ENCODE measurements at regions not wholly inside any gene's neighbourhood (a gene's known extent, or its start where the extent isn't known, plus 50 kb on each side); places are given as distances from the start of the nearest gene placed in this dataset.

- intact Hi-C loops (cut with DNase I; ENCODE audit: low total_unique reads) = no loop called here
Measured at GRCh38 chr10:25694206-25694933, 239.7 kb upstream of the MYO3A start.

DNA sequence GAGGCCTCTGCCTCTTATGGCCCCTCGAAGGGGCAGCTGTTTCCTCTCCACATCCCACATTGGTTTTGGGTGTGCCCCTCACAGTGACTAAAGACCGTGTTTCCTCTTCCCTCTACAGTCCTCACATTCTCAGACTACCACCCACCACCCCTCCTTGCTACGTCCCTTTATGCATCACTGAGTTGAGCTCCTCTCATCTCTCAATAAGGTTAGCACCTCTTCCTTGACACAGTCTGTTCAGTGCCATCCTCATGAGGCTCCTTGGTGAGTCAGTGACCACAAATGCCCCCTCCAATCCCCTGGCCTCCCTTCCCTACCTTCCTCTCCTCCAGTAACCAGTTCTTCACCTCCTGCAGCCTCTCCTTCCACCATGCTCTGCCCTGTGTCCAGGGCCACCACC is 239.1 kb upstream of the MYO3A start:
- no peaks in the 10 kb centered on the region for H3K9me3 ChIP-seq
- no peaks in the 10 kb centered on the region for H3K4me1 ChIP-seq
- no peak for DNase-seq
- H3K27me3 ChIP-seq = no peaks in the 10 kb centered on the region
- TF ChIP-seq, protein P1, sequence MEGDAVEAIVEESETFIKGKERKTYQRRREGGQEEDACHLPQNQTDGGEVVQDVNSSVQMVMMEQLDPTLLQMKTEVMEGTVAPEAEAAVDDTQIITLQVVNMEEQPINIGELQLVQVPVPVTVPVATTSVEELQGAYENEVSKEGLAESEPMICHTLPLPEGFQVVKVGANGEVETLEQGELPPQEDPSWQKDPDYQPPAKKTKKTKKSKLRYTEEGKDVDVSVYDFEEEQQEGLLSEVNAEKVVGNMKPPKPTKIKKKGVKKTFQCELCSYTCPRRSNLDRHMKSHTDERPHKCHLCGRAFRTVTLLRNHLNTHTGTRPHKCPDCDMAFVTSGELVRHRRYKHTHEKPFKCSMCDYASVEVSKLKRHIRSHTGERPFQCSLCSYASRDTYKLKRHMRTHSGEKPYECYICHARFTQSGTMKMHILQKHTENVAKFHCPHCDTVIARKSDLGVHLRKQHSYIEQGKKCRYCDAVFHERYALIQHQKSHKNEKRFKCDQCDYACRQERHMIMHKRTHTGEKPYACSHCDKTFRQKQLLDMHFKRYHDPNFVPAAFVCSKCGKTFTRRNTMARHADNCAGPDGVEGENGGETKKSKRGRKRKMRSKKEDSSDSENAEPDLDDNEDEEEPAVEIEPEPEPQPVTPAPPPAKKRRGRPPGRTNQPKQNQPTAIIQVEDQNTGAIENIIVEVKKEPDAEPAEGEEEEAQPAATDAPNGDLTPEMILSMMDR (IDR thresholded peaks at IDR 0.05) = no peak
- intact Hi-C loops (cut with DNase I; ENCODE audit: low total_unique reads) = no loop called here
- H3K36me3 ChIP-seq = no peaks in the 10 kb centered on the region
- no peak overlapping the region for H3K4me3 ChIP-seq
- H3K27ac ChIP-seq = no peak overlapping the region

More at GRCh38 chr10:25694206-25694933, 239.7 kb upstream of the MYO3A start:
- DNase-seq = no peak
- Histone ChIP-seq H3K27ac (no peak overlapping the region), H3K9me3 (no peaks in the 10 kb centered on the region), H3K36me3 (no peaks in the 10 kb centered on the region), H3K4me3 (no peak overlapping the region), H3K27me3 (no peaks in the 10 kb centered on the region), H3K4me1 (no peaks in the 10 kb centered on the region)
- TF ChIP-seq, protein P1 (IDR thresholded peaks at IDR 0.05) = no peak

GRCh38 chr10:25695586-25695985 is 238.4 kb upstream of the MYO3A start:
- Histone ChIP-seq H3K27ac (no peak overlapping the region), H3K36me3 (no peaks in the 10 kb centered on the region), H3K9me3 (no peaks in the 10 kb centered on the region), H3K27me3 (no peaks in the 10 kb centered on the region), H3K4me3 (no peak overlapping the region), H3K4me1 (no peaks in the 10 kb centered on the region)
- DNase-seq = no peak
- TF ChIP-seq, protein P1 (IDR thresholded peaks at IDR 0.05) = no peak
- intact Hi-C loops (cut with DNase I; ENCODE audit: low total_unique reads) = no loop called here

DNA sequence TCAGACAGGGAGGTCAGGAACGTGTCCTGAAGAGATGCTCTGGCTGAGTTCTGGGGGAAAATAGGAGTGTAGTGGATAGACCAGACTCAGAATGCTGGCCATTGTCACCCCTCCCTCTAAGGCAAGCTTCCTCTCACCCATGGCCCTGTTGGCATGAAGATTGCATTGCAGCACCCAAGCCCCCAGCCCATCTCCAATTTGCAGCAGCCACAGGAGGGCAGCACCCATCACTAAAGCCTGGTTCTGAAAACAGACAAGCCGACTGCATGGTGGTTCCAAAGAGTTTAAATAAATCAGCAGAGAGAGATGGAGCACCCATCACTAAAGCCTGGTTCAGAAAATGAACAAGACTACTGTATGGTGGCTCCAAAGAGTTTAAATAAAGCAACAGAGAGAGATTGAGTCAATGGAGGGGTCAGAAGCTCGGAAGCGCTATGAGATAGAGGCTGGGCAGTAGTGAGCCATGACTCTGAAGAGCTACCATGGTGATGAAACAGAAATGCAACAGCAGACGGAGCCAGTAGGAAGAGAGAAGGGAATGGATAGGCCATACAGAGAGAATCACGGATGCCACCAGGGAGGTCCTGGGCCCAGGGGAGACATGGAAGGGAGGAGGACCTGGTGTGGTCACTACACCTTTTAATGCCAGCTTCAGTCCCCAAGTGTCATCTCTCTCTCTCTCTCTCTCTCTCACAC is 237.9 kb upstream of the MYO3A start:
- H3K36me3 ChIP-seq = no peaks in the 10 kb centered on the region
- intact Hi-C loops (cut with DNase I; ENCODE audit: low total_unique reads) = no loop called here
- TF ChIP-seq, protein P1 (IDR thresholded peaks at IDR 0.05) = no peak

GRCh38 chr10:25697412-25697811 is 236.6 kb upstream of the MYO3A start:
- no peaks in the 10 kb centered on the region for H3K36me3 ChIP-seq
- H3K4me3 ChIP-seq = no peak overlapping the region
- TF ChIP-seq, protein P1 (IDR thresholded peaks at IDR 0.05) = no peak
- H3K27ac ChIP-seq = no peak overlapping the region
- DNase-seq = no peak
- peaks cover 0 to 8% of the 10 kb centered on the region in 2 donors for H3K27me3 ChIP-seq
- intact Hi-C loops (cut with DNase I; ENCODE audit: low total_unique reads) = no loop called here
- H3K4me1 ChIP-seq = no peaks in the 10 kb centered on the region
- no peaks in the 10 kb centered on the region for H3K9me3 ChIP-seq

More for the DNA sequence above, 237.9 kb upstream of the MYO3A start:
- no peak overlapping the region for H3K27ac ChIP-seq
- no peak overlapping the region for H3K4me3 ChIP-seq
- H3K4me1 ChIP-seq = no peaks in the 10 kb centered on the region
- H3K9me3 ChIP-seq = no peaks in the 10 kb centered on the region
- no peak for DNase-seq
- H3K27me3 ChIP-seq = peaks cover 0 to 1% of the 10 kb centered on the region in 2 donors
